ENCODE measurements at regions not wholly inside any gene's neighbourhood (a gene's known extent, or its start where the extent isn't known, plus 50 kb on each side); places are given as distances from the start of the nearest gene placed in this dataset.
"Not testable (repeated sequence)": the region's sequence is repeated elsewhere in the genome, so short reads cannot be mapped to it uniquely, and the experiment has no call there.

GRCh38 chr21:10270211-10270610 is 251.2 kb upstream of the TPTE start:
- H3K27me3 ChIP-seq (ENCODE audit: control insufficient read depth in 2 of 2, insufficient read depth in 2 of 2, low read length in 2 of 2); H3K4me3 ChIP-seq (ENCODE audit: low read length); intact Hi-C loops (cut with micrococcal nuclease); H3K27ac Mint-ChIP-seq; H3K4me1 ChIP-seq (ENCODE audit: control insufficient read depth in 2 of 2, insufficient read depth in 2 of 2, low read length in 2 of 2); DNase-seq; H3K36me3 ChIP-seq (ENCODE audit: control insufficient read depth in 2 of 3, insufficient read depth in 3 of 3, low read length in 3 of 3); H3K27ac ChIP-seq (ENCODE audit: low read depth, low read length); H3K27me3 Mint-ChIP-seq; POLR2A ChIA-PET; H3K36me3 Mint-ChIP-seq; H3K4me1 Mint-ChIP-seq; H3K4me3 Mint-ChIP-seq; CTCF ChIA-PET; H3K9me3 ChIP-seq (ENCODE audit: control insufficient read depth in 2 of 3, low read length in 3 of 3): not testable (repeated sequence)
- peak; percentile 31 for ATAC-seq
- H3K9me3 Mint-ChIP-seq: peaks cover 2 to 21% (median 11%) of the 10 kb centered on the region in 11 donors

GRCh38 chr21:10271666-10272207 is 249.6 kb upstream of the TPTE start:
- H3K4me3 Mint-ChIP-seq; H3K27me3 ChIP-seq (ENCODE audit: control insufficient read depth in 2 of 2, insufficient read depth in 2 of 2, low read length in 2 of 2); H3K36me3 Mint-ChIP-seq; H3K4me3 ChIP-seq (ENCODE audit: low read length); H3K9me3 ChIP-seq (ENCODE audit: control insufficient read depth in 2 of 3, low read length in 3 of 3); H3K4me1 Mint-ChIP-seq; H3K27ac ChIP-seq (ENCODE audit: low read depth, low read length); POLR2A ChIA-PET; intact Hi-C loops (cut with micrococcal nuclease); H3K27ac Mint-ChIP-seq; H3K4me1 ChIP-seq (ENCODE audit: control insufficient read depth in 2 of 2, insufficient read depth in 2 of 2, low read length in 2 of 2); CTCF ChIA-PET; H3K27me3 Mint-ChIP-seq; H3K36me3 ChIP-seq (ENCODE audit: control insufficient read depth in 2 of 3, insufficient read depth in 3 of 3, low read length in 3 of 3): not testable (repeated sequence)
- DNase-seq: peak in 3 of 9 donors; percentile 0 to 18 (median 0)
- H3K9me3 Mint-ChIP-seq: peaks cover 2 to 21% (median 11%) of the 10 kb centered on the region in 11 donors
- ATAC-seq: peak; percentile 16

- POLR2A ChIA-PET: no interaction called here
- Histone ChIP-seq H3K4me3 (ENCODE audit: low read length) (no peak overlapping the region), H3K27me3 (ENCODE audit: control insufficient read depth in 2 of 2, insufficient read depth in 2 of 2, low read length in 2 of 2) (no peaks in the 10 kb centered on the region), H3K4me1 (ENCODE audit: control insufficient read depth in 2 of 2, insufficient read depth in 2 of 2, low read length in 2 of 2) (no peaks in the 10 kb centered on the region), H3K36me3 (ENCODE audit: control insufficient read depth in 2 of 3, insufficient read depth in 3 of 3, low read length in 3 of 3) (no peaks in the 10 kb centered on the region), H3K9me3 (ENCODE audit: control insufficient read depth in 2 of 3, low read length in 3 of 3) (no peaks in the 10 kb centered on the region), H3K27ac (ENCODE audit: low read depth, low read length) (no peak overlapping the region)
- no peaks in the 10 kb centered on the region for H3K4me1 Mint-ChIP-seq
- no peaks in the 10 kb centered on the region for H3K27me3 Mint-ChIP-seq
- peak overlapping the region in 1 of 9 donors; percentile 2 for H3K27ac Mint-ChIP-seq
- CTCF ChIA-PET: no interaction called here
- peaks cover 2 to 21% (median 11%) of the 10 kb centered on the region in 11 donors for H3K9me3 Mint-ChIP-seq
- ATAC-seq: peak; percentile 87
- peaks cover 0 to 8% (median 0%) of the 10 kb centered on the region in 5 donors for H3K36me3 Mint-ChIP-seq
- DNase-seq: no peak
- intact Hi-C loops (cut with micrococcal nuclease): no loop called here
- H3K4me3 Mint-ChIP-seq: no peak overlapping the region
Measured at GRCh38 chr21:10272216-10272615, 249.2 kb upstream of the TPTE start.

- Mint-ChIP-seq H3K4me3 (no peak overlapping the region), H3K9me3 (peaks cover 2 to 21% (median 11%) of the 10 kb centered on the region in 11 donors), H3K27me3 (no peaks in the 10 kb centered on the region), H3K36me3 (peaks cover 0 to 8% (median 0%) of the 10 kb centered on the region in 5 donors), H3K27ac (no peak overlapping the region), H3K4me1 (no peaks in the 10 kb centered on the region)
- no peak for ATAC-seq
- intact Hi-C loops (cut with micrococcal nuclease): no loop called here
- Histone ChIP-seq H3K36me3 (ENCODE audit: control insufficient read depth in 2 of 3, insufficient read depth in 3 of 3, low read length in 3 of 3) (no peaks in the 10 kb centered on the region), H3K9me3 (ENCODE audit: control insufficient read depth in 2 of 3, low read length in 3 of 3) (no peaks in the 10 kb centered on the region), H3K27ac (ENCODE audit: low read depth, low read length) (no peak overlapping the region), H3K27me3 (ENCODE audit: control insufficient read depth in 2 of 2, insufficient read depth in 2 of 2, low read length in 2 of 2) (no peaks in the 10 kb centered on the region), H3K4me1 (ENCODE audit: control insufficient read depth in 2 of 2, insufficient read depth in 2 of 2, low read length in 2 of 2) (no peaks in the 10 kb centered on the region), H3K4me3 (ENCODE audit: low read length) (no peak overlapping the region)
- POLR2A ChIA-PET: no interaction called here
- CTCF ChIA-PET: no interaction called here
- DNase-seq: no peak
Measured at GRCh38 chr21:10273196-10273595, 248.2 kb upstream of the TPTE start.

GRCh38 chr21:10273794-10274338 is 247.5 kb upstream of the TPTE start:
- H3K4me3 ChIP-seq (ENCODE audit: low read length); H3K4me1 Mint-ChIP-seq; H3K4me1 ChIP-seq (ENCODE audit: control insufficient read depth in 2 of 2, insufficient read depth in 2 of 2, low read length in 2 of 2); intact Hi-C loops (cut with micrococcal nuclease); POLR2A ChIA-PET; H3K27me3 ChIP-seq (ENCODE audit: control insufficient read depth in 2 of 2, insufficient read depth in 2 of 2, low read length in 2 of 2); H3K27ac ChIP-seq (ENCODE audit: low read depth, low read length); H3K36me3 Mint-ChIP-seq; H3K27ac Mint-ChIP-seq; H3K4me3 Mint-ChIP-seq; H3K9me3 ChIP-seq (ENCODE audit: control insufficient read depth in 2 of 3, low read length in 3 of 3); H3K36me3 ChIP-seq (ENCODE audit: control insufficient read depth in 2 of 3, insufficient read depth in 3 of 3, low read length in 3 of 3); CTCF ChIA-PET; H3K27me3 Mint-ChIP-seq: not testable (repeated sequence)
- ATAC-seq (peak; percentile 56), DNase-seq (peak in 2 of 9 donors; percentile 7 to 20)
- peaks cover 2 to 21% (median 11%) of the 10 kb centered on the region in 11 donors for H3K9me3 Mint-ChIP-seq

All from naive thymus-derived CD4-positive, alpha-beta T cell (primary cell).